Activated B cell treated with CpG ODN at 0.5 μM for 24 hours (primary cell): ENCODE measurements at regions not wholly inside any gene's neighbourhood (a gene's known extent, or its start where the extent isn't known, plus 50 kb on each side); places are given as distances from the start of the nearest gene placed in this dataset.

ENCODE experiments used
- ATAC-seq: fragments of 200-7000 bp; cut with Tn5 transposase; one replicate; pipeline ENCODE4 v1.10.0; 2021; ENCODE audit warnings: low read depth, mild to moderate bottlenecking, moderate library complexity
- CTCF ChIA-PET: fragments of 350-600 bp; sonication (Branson Sonifier 250); formaldehyde crosslinking; loops from one replicate; lab custom pipeline; 2021; ENCODE audit warnings: antibody characterized with exemption; lab: Charles Lee
- POLR2A ChIA-PET: fragments of 350-600 bp; sonication (Branson Sonifier 250); formaldehyde crosslinking; loops from one replicate; lab custom pipeline; 2021; ENCODE audit warnings: antibody characterized with exemption; lab: Charles Lee
- DNase-seq: peaks from one replicate; pipeline ENCODE4 v3.0.0; 2022
- H3K27ac Mint-ChIP-seq: one replicate; pipeline ENCODE4 v1.8.0; 2020; ENCODE audit warnings: mixed read lengths
- H3K27me3 Mint-ChIP-seq: one replicate; pipeline ENCODE4 v1.8.0; 2021; ENCODE audit warnings: mixed read lengths
- H3K36me3 Mint-ChIP-seq: one replicate; pipeline ENCODE4 v1.8.0; 2021; ENCODE audit warnings: low read depth, mixed read lengths
- H3K4me1 Mint-ChIP-seq: one replicate; pipeline ENCODE4 v1.8.0; 2021; ENCODE audit warnings: mixed read lengths
- H3K4me3 Mint-ChIP-seq: one replicate; pipeline ENCODE4 v1.8.0; 2020; ENCODE audit warnings: mild to moderate bottlenecking, mixed read lengths
- H3K9me3 Mint-ChIP-seq: one replicate; pipeline ENCODE4 v1.8.0; 2020; ENCODE audit warnings: mixed read lengths
- intact Hi-C: fragments of 100-400 bp; cut with micrococcal nuclease; formaldehyde crosslinking; loops from one replicate; pipeline ENCODE4 v1.15.1; 2024
- TF ChIP-seq, protein P1 (sequence below): fragments of 200-600 bp; IDR thresholded peaks from one replicate; pipeline ENCODE4 v1.8.0; 2022; ENCODE audit warnings: antibody characterized with exemption, mild to moderate bottlenecking

DNA sequence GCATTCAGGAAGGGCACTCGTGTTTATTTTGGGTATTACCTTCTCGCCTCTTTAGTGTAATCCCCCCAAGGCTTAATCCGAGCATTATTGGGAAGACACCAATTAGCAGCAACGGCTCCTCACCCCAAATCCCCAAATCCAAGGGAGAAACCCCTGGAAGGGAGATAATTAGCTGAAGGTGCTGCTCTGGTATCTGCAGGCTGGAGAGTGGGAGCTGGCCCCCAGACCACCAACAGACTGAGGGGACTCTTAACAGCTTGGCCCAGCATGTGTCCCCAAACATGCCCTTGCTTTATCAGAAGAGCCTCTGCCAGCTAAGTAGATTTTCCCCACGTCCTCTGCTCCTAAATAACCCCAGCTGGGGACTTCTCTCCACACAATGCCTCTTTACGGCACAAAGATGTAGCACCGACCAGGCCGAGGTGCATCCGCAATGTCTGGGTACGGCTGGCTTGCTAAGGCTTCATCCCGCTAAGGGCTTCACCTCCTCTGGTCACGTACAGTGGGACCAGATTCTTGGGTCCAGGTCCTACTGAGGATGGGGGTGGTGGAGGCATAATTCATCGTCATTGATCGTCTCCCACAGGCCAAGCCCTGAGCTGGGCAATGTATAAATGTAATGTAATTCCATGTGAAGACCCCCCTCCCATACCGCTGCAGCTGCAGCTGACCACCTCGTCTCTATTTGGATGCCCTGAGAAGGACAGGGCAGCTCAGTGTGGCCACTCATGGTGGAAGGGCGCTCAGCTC is 123.7 kb upstream of the GSC start:
- DNase-seq, result no peak
- TF ChIP-seq, protein P1, sequence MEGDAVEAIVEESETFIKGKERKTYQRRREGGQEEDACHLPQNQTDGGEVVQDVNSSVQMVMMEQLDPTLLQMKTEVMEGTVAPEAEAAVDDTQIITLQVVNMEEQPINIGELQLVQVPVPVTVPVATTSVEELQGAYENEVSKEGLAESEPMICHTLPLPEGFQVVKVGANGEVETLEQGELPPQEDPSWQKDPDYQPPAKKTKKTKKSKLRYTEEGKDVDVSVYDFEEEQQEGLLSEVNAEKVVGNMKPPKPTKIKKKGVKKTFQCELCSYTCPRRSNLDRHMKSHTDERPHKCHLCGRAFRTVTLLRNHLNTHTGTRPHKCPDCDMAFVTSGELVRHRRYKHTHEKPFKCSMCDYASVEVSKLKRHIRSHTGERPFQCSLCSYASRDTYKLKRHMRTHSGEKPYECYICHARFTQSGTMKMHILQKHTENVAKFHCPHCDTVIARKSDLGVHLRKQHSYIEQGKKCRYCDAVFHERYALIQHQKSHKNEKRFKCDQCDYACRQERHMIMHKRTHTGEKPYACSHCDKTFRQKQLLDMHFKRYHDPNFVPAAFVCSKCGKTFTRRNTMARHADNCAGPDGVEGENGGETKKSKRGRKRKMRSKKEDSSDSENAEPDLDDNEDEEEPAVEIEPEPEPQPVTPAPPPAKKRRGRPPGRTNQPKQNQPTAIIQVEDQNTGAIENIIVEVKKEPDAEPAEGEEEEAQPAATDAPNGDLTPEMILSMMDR, result no peak
- Mint-ChIP-seq H3K4me3 (no peak overlapping the region), H3K27me3 (no peaks in the 10 kb centered on the region), H3K27ac (no peak overlapping the region), H3K9me3 (no peaks in the 10 kb centered on the region), H3K4me1 (no peaks in the 10 kb centered on the region), H3K36me3 (no peaks in the 10 kb centered on the region)
- ATAC-seq, result no peak
- ChIA-PET CTCF (no interaction called here), POLR2A (no interaction called here)
- intact Hi-C loops, result no loop called here

DNA sequence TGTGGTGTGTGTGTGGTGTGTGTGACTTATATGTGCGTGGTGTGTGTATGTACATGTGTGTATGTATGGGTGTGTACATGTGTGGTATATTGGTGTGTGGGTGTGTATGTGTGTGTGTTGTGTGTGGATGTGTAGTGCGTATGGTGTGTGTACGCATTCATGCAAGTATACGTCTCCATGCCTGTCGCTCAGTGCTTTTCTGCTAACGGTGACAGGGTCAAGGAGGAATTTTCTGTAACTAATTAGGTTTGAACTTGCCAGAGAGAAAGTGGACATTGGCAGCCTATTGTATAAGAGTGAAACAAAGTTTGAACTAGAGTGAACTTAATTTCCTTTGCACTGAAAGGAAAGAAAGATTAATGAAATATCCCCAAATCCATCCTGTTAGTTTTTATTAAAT is 120.9 kb upstream of the GSC start:
- TF ChIP-seq, protein P1, result no peak
- ATAC-seq (no peak), DNase-seq (no peak)
- ChIA-PET POLR2A (no interaction called here), CTCF (no interaction called here)
- Mint-ChIP-seq H3K4me1 (no peaks in the 10 kb centered on the region), H3K27ac (no peak overlapping the region), H3K36me3 (no peaks in the 10 kb centered on the region), H3K4me3 (no peak overlapping the region), H3K27me3 (no peaks in the 10 kb centered on the region), H3K9me3 (no peaks in the 10 kb centered on the region)
- intact Hi-C loops, result no loop called here

DNA sequence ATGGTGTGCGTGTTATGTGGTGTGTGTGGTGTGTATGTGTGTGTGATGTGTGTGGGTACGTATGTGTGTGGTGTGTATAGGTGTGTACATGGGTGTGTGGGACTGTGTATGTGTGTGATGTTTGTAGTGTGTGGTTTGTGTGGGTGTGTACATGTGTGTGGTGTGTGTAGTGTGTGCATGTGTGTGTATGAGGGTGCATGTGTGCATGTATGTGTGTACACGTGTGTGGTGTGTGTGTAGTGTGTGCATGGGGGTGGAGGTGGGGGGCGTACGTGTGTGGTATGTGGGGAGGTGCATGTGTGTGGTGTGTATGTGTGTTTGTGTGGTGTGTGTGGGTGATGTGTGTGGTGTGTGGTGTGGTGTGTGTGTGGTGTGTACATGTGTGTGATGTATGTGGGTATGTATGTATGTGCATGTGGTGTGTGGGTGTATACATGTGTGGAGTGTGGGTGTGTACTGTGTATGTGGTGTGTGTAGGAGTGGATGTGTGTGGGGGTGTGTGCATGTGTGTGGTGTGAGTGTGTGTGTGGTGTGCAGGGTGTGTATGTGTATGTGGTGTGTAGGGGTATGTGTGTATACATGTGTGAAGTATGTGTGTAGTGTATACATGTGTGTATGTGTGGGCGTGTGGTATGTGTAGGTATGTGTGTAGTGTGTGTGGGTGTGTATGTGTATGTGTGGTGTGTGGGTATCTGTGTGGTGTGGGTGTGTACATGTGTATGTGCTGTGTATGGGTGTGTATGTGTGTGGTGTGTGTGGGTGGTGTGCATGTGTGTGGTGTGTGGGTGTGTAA is 119.8 kb upstream of the GSC start:
- no peak for DNase-seq
- TF ChIP-seq, protein P1, result no peak
- no peaks in the 10 kb centered on the region for H3K9me3 Mint-ChIP-seq
- H3K4me1 Mint-ChIP-seq, result no peaks in the 10 kb centered on the region
- no peak overlapping the region for H3K4me3 Mint-ChIP-seq
- POLR2A ChIA-PET, result no interaction called here
- H3K27me3 Mint-ChIP-seq, result no peaks in the 10 kb centered on the region
- H3K36me3 Mint-ChIP-seq, result no peaks in the 10 kb centered on the region
- no peak overlapping the region for H3K27ac Mint-ChIP-seq
- CTCF ChIA-PET, result no interaction called here
- intact Hi-C loops, result no loop called here
- ATAC-seq, result no peak

DNA sequence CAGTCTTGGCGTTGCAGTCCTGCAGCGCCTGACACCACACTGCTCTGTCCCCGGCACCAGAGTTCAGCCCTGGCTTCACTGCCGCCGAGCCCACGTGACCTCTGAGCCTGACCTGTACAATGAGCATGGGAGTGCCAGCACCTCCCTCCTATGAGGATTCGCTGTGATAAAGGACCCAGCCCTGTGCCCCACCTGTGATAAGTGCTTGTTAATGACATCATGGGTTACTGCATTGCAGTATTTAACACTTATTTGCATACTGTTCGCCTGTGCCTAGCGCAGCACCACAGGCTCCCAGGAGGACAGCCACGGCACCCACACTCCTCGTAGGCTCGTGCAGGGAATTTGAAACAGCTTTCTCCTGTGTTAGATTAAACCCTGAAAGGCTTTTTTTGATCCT is 118.2 kb upstream of the GSC start:
- CTCF ChIA-PET, result no interaction called here

DNA sequence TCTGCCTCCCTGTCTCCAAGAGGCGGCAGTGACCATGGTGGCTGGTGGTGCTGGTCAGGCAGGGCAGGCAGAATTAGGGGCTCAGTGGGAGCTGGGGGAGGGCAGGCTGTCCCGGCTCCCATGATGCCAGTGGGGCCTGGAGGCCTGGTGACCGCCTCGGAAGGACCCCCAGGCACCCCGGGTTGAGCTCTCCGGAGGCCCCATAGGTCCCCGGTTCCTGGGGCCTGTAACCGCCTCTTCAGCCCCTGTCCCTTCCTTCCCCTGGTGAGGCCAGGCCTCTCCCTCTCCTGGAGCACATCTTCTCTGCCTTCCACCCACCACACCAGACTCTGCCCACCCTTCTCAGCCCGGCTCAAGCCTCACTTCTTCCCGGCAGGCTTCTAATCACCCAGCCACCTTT is 117.7 kb upstream of the GSC start:
- DNase-seq (no peak), ATAC-seq (no peak)
- intact Hi-C loops, result no loop called here
- CTCF ChIA-PET, result no interaction called here
- TF ChIP-seq, protein P1, result no peak
- Mint-ChIP-seq H3K36me3 (no peaks in the 10 kb centered on the region), H3K4me1 (no peaks in the 10 kb centered on the region), H3K4me3 (no peak overlapping the region), H3K27ac (no peak overlapping the region), H3K9me3 (no peaks in the 10 kb centered on the region), H3K27me3 (no peaks in the 10 kb centered on the region)
- POLR2A ChIA-PET, result no interaction called here

More for the DNA sequence above, 118.2 kb upstream of the GSC start:
- Mint-ChIP-seq H3K27me3 (no peaks in the 10 kb centered on the region), H3K9me3 (no peaks in the 10 kb centered on the region), H3K27ac (no peak overlapping the region), H3K4me1 (no peaks in the 10 kb centered on the region), H3K4me3 (no peak overlapping the region), H3K36me3 (no peaks in the 10 kb centered on the region)
- ATAC-seq (no peak), DNase-seq (no peak)
- intact Hi-C loops, result no loop called here
- POLR2A ChIA-PET, result no interaction called here
- TF ChIP-seq, protein P1, result no peak
